ENCODE measurements at regions not wholly inside any gene's neighbourhood (a gene's known extent, or its start where the extent isn't known, plus 50 kb on each side); places are given as distances from the start of the nearest gene placed in this dataset.

DNA sequence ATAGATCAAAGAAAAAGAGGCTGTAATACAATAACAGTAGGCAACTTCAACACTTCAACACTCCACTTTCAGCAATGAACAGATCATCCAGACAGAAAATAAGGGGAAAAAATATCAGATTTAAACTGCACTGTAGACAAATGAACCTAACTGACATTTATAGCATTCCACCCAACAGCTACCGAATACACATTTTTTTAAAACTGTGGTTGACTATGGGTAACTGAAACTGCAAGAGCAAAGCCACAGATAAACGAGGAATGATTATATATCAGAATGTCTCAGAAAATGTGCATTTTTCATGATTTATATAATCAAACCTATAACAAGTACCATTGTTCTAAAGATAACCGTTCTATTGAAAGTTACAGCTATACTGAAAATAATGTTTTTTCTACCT is 514.9 kb upstream of the DPPA4 start:
- no peak overlapping the region for H3K4me3 ChIP-seq (ENCODE audit: low read length)
- no peaks in the 10 kb centered on the region for H3K27me3 ChIP-seq (ENCODE audit: insufficient read depth, low read depth, low read length)
- H3K36me3 ChIP-seq (ENCODE audit: insufficient read depth, low read length), result no peaks in the 10 kb centered on the region
- H3K9me3 ChIP-seq (ENCODE audit: low read length), result peaks cover 4% of the 10 kb centered on the region
- no peak overlapping the region for H2AFZ ChIP-seq (ENCODE audit: low read depth, low read length)
- H3K9me2 ChIP-seq (ENCODE audit: insufficient read depth, low read length), result no peaks in the 10 kb centered on the region
- no peak overlapping the region for H3K9ac ChIP-seq (ENCODE audit: low read length)
- H3K27ac ChIP-seq (ENCODE audit: low read length), result no peak overlapping the region
- no peaks in the 10 kb centered on the region for H3K79me2 ChIP-seq (replicated peaks; ENCODE audit: insufficient read depth, low read length)
- TF ChIP-seq TAF1 (IDR thresholded peaks at IDR 0.05; ENCODE audit: low read depth) (no peak), EZH2 (IDR thresholded peaks at IDR 0.05; ENCODE audit: borderline replicate concordance, insufficient read depth, low read length, poor library complexity, severe bottlenecking) (no peak)
- H3F3A ChIP-seq (ENCODE audit: insufficient read depth, low read length, poor library complexity, severe bottlenecking), result no peaks in the 10 kb centered on the region
- H4K20me1 ChIP-seq (ENCODE audit: insufficient read depth), result no peaks in the 10 kb centered on the region
- no peak overlapping the region for H3K4me2 ChIP-seq (ENCODE audit: low read length)

DNA sequence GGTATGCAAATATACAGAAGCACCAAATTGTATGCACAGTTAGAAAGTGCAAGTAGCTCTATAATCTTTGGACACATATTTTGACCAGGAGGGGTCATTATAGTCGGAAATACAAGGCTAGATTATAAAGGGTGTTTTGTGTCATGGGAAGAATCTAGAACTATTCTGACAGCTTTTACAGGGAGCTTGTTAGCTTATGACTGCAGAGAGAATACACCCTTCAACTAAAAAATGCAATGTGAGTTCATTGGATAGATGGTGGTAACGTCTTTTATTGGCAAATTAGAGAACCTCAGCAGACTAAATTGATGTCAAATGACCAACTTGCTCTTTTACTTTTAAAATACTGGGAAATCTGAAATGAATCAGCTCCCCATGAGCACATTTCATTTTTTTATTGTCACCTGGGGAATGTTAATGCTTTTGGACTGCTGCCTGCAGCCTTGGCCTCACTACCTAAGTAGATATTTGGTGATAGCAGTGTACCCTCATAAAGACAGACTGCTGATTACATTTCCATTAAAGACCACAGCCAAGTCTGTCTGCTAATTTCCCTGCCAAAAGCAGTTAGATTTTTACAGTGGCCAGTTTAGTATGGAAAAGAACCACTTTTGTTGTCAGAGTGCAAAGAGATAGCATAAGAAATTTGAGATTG is 515.9 kb upstream of the DPPA4 start:
- no peak overlapping the region for H2AFZ ChIP-seq (ENCODE audit: low read depth, low read length)
- no peak overlapping the region for H3K4me2 ChIP-seq (ENCODE audit: low read length)
- H3K9me2 ChIP-seq (ENCODE audit: insufficient read depth, low read length), result no peaks in the 10 kb centered on the region

More for the DNA sequence above, 515.9 kb upstream of the DPPA4 start:
- H3K36me3 ChIP-seq (ENCODE audit: insufficient read depth, low read length), result no peaks in the 10 kb centered on the region
- H3K4me3 ChIP-seq (ENCODE audit: low read length), result no peak overlapping the region
- H3K9me3 ChIP-seq (ENCODE audit: low read length), result peaks cover 4% of the 10 kb centered on the region
- no peaks in the 10 kb centered on the region for H3K27me3 ChIP-seq (ENCODE audit: insufficient read depth, low read depth, low read length)
- TF ChIP-seq TAF1 (IDR thresholded peaks at IDR 0.05; ENCODE audit: low read depth) (no peak), EP300 (conservative IDR thresholded peaks at IDR 0.05; ENCODE audit: poor library complexity, severe bottlenecking) (no peak), RAD21 (conservative IDR thresholded peaks at IDR 0.05) (no peak), SMC3 (conservative IDR thresholded peaks at IDR 0.05; ENCODE audit: poor library complexity) (no peak), EZH2 (IDR thresholded peaks at IDR 0.05; ENCODE audit: borderline replicate concordance, insufficient read depth, low read length, poor library complexity, severe bottlenecking) (no peak), POLR2AphosphoS5 (IDR thresholded peaks at IDR 0.05) (no peak), MXI1 (conservative IDR thresholded peaks at IDR 0.05; ENCODE audit: poor library complexity, severe bottlenecking) (no peak)
- TF ChIP-seq, protein P1, sequence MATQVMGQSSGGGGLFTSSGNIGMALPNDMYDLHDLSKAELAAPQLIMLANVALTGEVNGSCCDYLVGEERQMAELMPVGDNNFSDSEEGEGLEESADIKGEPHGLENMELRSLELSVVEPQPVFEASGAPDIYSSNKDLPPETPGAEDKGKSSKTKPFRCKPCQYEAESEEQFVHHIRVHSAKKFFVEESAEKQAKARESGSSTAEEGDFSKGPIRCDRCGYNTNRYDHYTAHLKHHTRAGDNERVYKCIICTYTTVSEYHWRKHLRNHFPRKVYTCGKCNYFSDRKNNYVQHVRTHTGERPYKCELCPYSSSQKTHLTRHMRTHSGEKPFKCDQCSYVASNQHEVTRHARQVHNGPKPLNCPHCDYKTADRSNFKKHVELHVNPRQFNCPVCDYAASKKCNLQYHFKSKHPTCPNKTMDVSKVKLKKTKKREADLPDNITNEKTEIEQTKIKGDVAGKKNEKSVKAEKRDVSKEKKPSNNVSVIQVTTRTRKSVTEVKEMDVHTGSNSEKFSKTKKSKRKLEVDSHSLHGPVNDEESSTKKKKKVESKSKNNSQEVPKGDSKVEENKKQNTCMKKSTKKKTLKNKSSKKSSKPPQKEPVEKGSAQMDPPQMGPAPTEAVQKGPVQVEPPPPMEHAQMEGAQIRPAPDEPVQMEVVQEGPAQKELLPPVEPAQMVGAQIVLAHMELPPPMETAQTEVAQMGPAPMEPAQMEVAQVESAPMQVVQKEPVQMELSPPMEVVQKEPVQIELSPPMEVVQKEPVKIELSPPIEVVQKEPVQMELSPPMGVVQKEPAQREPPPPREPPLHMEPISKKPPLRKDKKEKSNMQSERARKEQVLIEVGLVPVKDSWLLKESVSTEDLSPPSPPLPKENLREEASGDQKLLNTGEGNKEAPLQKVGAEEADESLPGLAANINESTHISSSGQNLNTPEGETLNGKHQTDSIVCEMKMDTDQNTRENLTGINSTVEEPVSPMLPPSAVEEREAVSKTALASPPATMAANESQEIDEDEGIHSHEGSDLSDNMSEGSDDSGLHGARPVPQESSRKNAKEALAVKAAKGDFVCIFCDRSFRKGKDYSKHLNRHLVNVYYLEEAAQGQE (IDR thresholded peaks at IDR 0.05; ENCODE audit: borderline replicate concordance), result no peak
- TF ChIP-seq, protein P2, sequence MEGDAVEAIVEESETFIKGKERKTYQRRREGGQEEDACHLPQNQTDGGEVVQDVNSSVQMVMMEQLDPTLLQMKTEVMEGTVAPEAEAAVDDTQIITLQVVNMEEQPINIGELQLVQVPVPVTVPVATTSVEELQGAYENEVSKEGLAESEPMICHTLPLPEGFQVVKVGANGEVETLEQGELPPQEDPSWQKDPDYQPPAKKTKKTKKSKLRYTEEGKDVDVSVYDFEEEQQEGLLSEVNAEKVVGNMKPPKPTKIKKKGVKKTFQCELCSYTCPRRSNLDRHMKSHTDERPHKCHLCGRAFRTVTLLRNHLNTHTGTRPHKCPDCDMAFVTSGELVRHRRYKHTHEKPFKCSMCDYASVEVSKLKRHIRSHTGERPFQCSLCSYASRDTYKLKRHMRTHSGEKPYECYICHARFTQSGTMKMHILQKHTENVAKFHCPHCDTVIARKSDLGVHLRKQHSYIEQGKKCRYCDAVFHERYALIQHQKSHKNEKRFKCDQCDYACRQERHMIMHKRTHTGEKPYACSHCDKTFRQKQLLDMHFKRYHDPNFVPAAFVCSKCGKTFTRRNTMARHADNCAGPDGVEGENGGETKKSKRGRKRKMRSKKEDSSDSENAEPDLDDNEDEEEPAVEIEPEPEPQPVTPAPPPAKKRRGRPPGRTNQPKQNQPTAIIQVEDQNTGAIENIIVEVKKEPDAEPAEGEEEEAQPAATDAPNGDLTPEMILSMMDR (IDR thresholded peaks at IDR 0.05; ENCODE audit: poor library complexity, severe bottlenecking), result no peak
- no peaks in the 10 kb centered on the region for H3K79me2 ChIP-seq (replicated peaks; ENCODE audit: insufficient read depth, low read length)
- H3K27ac ChIP-seq (ENCODE audit: low read length), result no peak overlapping the region
- no peaks in the 10 kb centered on the region for H4K20me1 ChIP-seq (ENCODE audit: insufficient read depth)
- H3K9ac ChIP-seq (ENCODE audit: low read length), result no peak overlapping the region
- H3F3A ChIP-seq (ENCODE audit: insufficient read depth, low read length, poor library complexity, severe bottlenecking), result no peaks in the 10 kb centered on the region
